Liver (tissue), 3 donors: ENCODE measurements at regions not wholly inside any gene's neighbourhood (a gene's known extent, or its start where the extent isn't known, plus 50 kb on each side); places are given as distances from the start of the nearest gene placed in this dataset.

Experiments
- HNF4A ChIP-seq, 2 donors: conservative IDR thresholded peaks; 2 replicates each; pipeline ENCODE4 v1.6.1; 2016; ENCODE audit warnings: antibody characterized with exemption in 2 of 2, mild to moderate bottlenecking in 2 of 2
- NR2F2 ChIP-seq: IDR thresholded peaks from 2 replicates; pipeline ENCODE4 v1.6.1; 2016; ENCODE audit warnings: antibody characterized with exemption
- RAD21 ChIP-seq, 2 donors: IDR thresholded peaks; 2 replicates each; pipeline ENCODE4 v1.6.1; 2016; ENCODE audit warnings: antibody characterized with exemption in 2 of 2, mild to moderate bottlenecking in 2 of 2
- TAF1 ChIP-seq: conservative IDR thresholded peaks from 2 replicates; pipeline ENCODE4 v1.6.1; 2016; ENCODE audit warnings: antibody characterized with exemption, mild to moderate bottlenecking
- YY1 ChIP-seq: IDR thresholded peaks from 2 replicates; pipeline ENCODE4 v1.6.1; 2016; ENCODE audit warnings: antibody characterized with exemption, mild to moderate bottlenecking
- TF ChIP-seq, protein P1 (sequence below): fragments of 150-350 bp; IDR thresholded peaks from 2 replicates; pipeline ENCODE4 v1.5.1; 2017; ENCODE audit warnings: improper control_type of control experiment, low read depth, low read length; ENCODE audit not compliant: missing input control
- TF ChIP-seq, protein P2 (sequence below): IDR thresholded peaks from 2 replicates; pipeline ENCODE4 v1.6.1; 2016; ENCODE audit warnings: antibody characterized with exemption
- TF ChIP-seq, protein P3 (sequence below): IDR thresholded peaks from 2 replicates; pipeline ENCODE4 v1.6.1; 2016; ENCODE audit warnings: antibody characterized with exemption
- donor health status: healthy.
- donor health status: healthy.

DNA sequence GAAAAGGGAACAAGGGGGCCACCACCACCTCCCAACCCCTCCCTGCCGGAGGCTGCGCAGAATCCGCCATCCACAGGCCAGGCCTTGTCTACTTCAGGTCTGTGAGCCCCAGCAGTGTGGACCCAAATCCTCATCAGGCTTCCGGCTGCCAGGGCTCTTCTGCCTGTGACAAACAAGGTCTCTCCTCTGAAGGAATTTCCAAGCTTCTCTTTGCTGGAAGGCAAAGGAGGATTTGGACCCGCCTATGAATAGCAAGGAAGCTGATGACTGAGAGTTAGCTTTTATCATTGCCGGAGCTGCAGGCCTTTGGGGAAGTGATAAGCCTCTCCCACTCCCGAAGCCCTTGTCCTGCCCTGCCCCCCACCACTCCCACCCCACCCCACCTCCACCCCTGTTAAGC lies 93.7 kb upstream of the SH3BP4 start:
- TF ChIP-seq, protein P1, sequence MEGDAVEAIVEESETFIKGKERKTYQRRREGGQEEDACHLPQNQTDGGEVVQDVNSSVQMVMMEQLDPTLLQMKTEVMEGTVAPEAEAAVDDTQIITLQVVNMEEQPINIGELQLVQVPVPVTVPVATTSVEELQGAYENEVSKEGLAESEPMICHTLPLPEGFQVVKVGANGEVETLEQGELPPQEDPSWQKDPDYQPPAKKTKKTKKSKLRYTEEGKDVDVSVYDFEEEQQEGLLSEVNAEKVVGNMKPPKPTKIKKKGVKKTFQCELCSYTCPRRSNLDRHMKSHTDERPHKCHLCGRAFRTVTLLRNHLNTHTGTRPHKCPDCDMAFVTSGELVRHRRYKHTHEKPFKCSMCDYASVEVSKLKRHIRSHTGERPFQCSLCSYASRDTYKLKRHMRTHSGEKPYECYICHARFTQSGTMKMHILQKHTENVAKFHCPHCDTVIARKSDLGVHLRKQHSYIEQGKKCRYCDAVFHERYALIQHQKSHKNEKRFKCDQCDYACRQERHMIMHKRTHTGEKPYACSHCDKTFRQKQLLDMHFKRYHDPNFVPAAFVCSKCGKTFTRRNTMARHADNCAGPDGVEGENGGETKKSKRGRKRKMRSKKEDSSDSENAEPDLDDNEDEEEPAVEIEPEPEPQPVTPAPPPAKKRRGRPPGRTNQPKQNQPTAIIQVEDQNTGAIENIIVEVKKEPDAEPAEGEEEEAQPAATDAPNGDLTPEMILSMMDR: no peak
- TF ChIP-seq, protein P2, sequence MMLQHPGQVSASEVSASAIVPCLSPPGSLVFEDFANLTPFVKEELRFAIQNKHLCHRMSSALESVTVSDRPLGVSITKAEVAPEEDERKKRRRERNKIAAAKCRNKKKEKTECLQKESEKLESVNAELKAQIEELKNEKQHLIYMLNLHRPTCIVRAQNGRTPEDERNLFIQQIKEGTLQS: no peak
- TF ChIP-seq NR2F2 (no peak), RAD21 (IDR thresholded peaks at IDR 0.05) (no peak), YY1 (no peak), TAF1 (no peak), HNF4A (conservative IDR thresholded peaks at IDR 0.05) (no peak)
- TF ChIP-seq, protein P3, sequence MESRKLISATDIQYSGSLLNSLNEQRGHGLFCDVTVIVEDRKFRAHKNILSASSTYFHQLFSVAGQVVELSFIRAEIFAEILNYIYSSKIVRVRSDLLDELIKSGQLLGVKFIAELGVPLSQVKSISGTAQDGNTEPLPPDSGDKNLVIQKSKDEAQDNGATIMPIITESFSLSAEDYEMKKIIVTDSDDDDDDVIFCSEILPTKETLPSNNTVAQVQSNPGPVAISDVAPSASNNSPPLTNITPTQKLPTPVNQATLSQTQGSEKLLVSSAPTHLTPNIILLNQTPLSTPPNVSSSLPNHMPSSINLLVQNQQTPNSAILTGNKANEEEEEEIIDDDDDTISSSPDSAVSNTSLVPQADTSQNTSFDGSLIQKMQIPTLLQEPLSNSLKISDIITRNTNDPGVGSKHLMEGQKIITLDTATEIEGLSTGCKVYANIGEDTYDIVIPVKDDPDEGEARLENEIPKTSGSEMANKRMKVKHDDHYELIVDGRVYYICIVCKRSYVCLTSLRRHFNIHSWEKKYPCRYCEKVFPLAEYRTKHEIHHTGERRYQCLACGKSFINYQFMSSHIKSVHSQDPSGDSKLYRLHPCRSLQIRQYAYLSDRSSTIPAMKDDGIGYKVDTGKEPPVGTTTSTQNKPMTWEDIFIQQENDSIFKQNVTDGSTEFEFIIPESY: no peak
